ENCODE measurements at regions not wholly inside any gene's neighbourhood (a gene's known extent, or its start where the extent isn't known, plus 50 kb on each side); places are given as distances from the start of the nearest gene placed in this dataset.

DNA sequence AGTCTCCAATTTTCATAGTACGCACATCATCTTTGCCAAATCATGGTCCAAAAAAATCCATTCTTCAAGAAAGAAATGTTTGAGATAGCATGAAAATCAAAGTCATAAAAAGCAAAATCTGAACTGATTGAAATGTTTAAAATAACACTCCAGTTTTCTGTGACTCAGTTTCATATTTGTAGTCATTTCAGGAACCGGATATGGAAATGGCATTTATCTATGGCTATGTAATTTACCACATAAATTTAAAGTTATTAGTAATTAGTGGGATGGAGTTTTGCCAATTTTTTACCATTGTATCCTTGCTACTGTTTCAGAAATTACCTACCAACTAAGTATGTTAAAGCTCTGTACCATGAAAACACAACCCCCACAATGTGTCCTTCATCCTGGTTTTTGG, 456.6 kb upstream of the ACVR2A start:
- no peak overlapping the region for H3K4me3 ChIP-seq (replicated peaks in 1 of 3)
- no peaks in the 10 kb centered on the region for H3K27me3 ChIP-seq
- no peaks in the 10 kb centered on the region for H3K4me1 ChIP-seq
- WGBS, 2 donors: 92 to 94% methylated on average over 2 of the region's 2 CpGs
- intact Hi-C loops (cut with DNase I): no loop called here
- no peak overlapping the region for H3K27ac ChIP-seq
- no peaks in the 10 kb centered on the region for H3K9me3 ChIP-seq
- no peak for DNase-seq
- H3K36me3 ChIP-seq: no peaks in the 10 kb centered on the region
- TF ChIP-seq CTCF (IDR thresholded peaks at IDR 0.05): no peak
- no peak for TF ChIP-seq POLR2A (IDR thresholded peaks at IDR 0.05)

DNA sequence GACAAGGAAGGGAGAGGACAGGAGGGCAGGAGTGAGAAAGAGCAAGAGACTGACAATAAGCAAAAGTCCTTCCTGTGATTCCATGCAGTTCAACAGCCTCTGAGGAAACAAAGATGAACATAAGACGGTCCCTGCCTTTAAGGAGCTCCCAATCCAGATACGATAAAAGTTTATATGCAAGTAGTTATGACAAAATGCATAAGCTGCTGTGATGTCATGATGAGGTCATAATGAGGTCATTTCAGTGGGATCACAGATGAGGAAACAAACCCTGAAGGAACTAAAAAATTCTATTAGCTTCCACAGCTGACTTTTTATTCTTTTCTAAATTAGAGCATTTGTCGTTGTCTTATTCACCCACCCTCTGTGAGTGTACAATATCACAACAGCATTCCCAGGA, 458.5 kb upstream of the ACVR2A start:
- TF ChIP-seq POLR2A (IDR thresholded peaks at IDR 0.05) (no peak), CTCF (IDR thresholded peaks at IDR 0.05) (no peak)
- 54 to 61% methylated on average over 3 of the region's 3 CpGs for WGBS, 2 donors
- Histone ChIP-seq H3K27ac (no peak overlapping the region), H3K36me3 (no peaks in the 10 kb centered on the region), H3K27me3 (no peaks in the 10 kb centered on the region), H3K9me3 (no peaks in the 10 kb centered on the region), H3K4me3 (replicated peaks in 1 of 3) (no peak overlapping the region), H3K4me1 (no peaks in the 10 kb centered on the region)
- intact Hi-C loops (cut with DNase I): no loop called here
- DNase-seq: no peak

GRCh38 chr2:147385600-147385999, 459.2 kb upstream of the ACVR2A start:
- H3K4me3 ChIP-seq (replicated peaks in 1 of 3): no peak overlapping the region
- H3K4me1 ChIP-seq: no peaks in the 10 kb centered on the region
- no peak overlapping the region for H3K27ac ChIP-seq
- no peaks in the 10 kb centered on the region for H3K27me3 ChIP-seq
- intact Hi-C loops (cut with DNase I): no loop called here
- TF ChIP-seq POLR2A (IDR thresholded peaks at IDR 0.05) (no peak), CTCF (IDR thresholded peaks at IDR 0.05) (no peak)
- no peaks in the 10 kb centered on the region for H3K9me3 ChIP-seq
- WGBS, 2 donors: 57 to 64% methylated on average over 1 of the region's 1 CpG
- no peaks in the 10 kb centered on the region for H3K36me3 ChIP-seq
- no peak for DNase-seq

DNA sequence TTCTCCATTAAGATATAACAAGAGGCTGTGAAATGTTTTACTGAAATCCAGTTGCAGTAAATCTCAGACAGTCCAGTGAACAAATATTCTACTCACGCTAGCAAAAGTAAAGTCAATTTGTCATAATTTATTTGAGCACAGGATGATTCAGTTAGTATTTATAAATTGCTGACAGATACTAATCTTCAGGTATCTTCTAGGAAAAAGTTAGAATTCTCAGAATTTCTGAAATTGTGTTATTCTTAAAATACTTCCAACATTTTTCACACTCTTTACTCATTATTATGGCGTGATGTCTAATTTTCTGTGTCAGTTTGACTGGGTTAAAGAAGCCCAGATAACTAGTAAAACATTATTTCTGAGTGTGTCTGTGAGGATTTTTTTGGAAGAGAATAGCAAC, 460.2 kb upstream of the ACVR2A start:
- Histone ChIP-seq H3K4me1 (no peaks in the 10 kb centered on the region), H3K9me3 (no peaks in the 10 kb centered on the region), H3K4me3 (replicated peaks in 1 of 3) (no peak overlapping the region), H3K27ac (no peak overlapping the region), H3K27me3 (no peaks in the 10 kb centered on the region), H3K36me3 (no peaks in the 10 kb centered on the region)
- 86 to 96% methylated on average over 2 of the region's 2 CpGs for WGBS, 2 donors
- TF ChIP-seq CTCF (IDR thresholded peaks at IDR 0.05) (no peak), POLR2A (IDR thresholded peaks at IDR 0.05) (no peak)
- intact Hi-C loops (cut with DNase I): no loop called here
- no peak for DNase-seq

DNA sequence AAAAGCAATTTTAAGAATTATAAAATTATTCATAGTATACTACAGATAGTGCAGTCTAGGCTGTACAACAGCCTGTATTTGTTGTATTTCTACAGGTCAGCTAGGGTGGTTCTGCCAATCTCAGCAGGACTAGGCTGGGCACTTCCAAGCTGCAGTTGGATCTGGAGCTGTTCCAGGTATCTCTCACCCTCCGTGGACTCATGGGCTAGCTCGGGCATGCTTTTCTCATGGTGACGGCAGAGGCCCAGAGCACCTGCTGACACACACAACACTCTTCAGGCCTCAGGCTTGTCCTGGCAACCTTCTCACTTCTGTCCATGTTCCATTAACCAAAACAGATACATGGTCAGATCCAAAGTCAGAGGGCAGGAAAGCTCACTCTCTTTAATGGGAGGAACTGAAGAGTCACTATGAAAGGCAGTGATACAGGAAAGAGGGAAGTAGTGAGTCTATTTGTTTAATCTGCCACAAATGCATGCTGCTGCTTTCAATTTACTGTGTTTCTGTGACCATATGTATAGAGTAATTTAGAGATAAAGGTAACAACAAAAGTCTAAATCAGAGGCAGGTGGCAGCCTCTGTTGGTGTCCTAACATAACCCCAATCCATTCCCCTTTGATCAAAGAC, 462.4 kb upstream of the ACVR2A start:
- 48 to 59% methylated on average over 3 of the region's 3 CpGs for WGBS, 2 donors
- H3K4me1 ChIP-seq: no peaks in the 10 kb centered on the region
- TF ChIP-seq CTCF (IDR thresholded peaks at IDR 0.05): no peak
- no peak for TF ChIP-seq POLR2A (IDR thresholded peaks at IDR 0.05)
- H3K27me3 ChIP-seq: no peaks in the 10 kb centered on the region
- intact Hi-C loops (cut with DNase I): no loop called here
- DNase-seq: no peak
- no peaks in the 10 kb centered on the region for H3K36me3 ChIP-seq
- H3K27ac ChIP-seq: no peak overlapping the region
- no peak overlapping the region for H3K4me3 ChIP-seq (replicated peaks in 1 of 3)
- no peaks in the 10 kb centered on the region for H3K9me3 ChIP-seq
